Inferior parietal cortex (tissue), 1 donor: ENCODE measurements at regions not wholly inside any gene's neighbourhood (a gene's known extent, or its start where the extent isn't known, plus 50 kb on each side); places are given as distances from the start of the nearest gene placed in this dataset.
A peak's percentile ranks its signal among the peaks of the same experiment; 100 is the strongest.

Experiments
- DNase-seq: peaks from one replicate; pipeline ENCODE4 v3.0.0-alpha.2; 2016; ENCODE audit errors: extremely low spot score

DNA sequence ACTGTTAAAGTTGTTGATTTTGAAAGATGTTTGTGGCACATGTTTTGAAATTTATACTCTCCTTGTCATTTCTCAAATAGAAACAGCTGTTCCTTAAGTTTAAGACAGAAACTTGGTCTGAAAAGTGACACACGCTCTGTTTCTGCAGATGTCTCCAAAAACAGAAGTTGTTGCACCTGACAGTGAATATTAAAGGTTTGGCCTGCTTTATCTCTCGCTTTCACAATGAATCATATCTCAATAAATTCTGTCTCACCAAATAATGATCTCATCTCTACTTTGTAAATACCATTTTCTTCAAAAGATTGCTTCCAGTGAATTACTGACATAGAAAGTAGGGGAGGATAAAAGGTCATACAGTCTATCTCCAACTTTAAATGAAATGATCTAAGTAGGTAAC, 294.9 kb upstream of the SYT4 start:
- DNase-seq, result no peak

DNA sequence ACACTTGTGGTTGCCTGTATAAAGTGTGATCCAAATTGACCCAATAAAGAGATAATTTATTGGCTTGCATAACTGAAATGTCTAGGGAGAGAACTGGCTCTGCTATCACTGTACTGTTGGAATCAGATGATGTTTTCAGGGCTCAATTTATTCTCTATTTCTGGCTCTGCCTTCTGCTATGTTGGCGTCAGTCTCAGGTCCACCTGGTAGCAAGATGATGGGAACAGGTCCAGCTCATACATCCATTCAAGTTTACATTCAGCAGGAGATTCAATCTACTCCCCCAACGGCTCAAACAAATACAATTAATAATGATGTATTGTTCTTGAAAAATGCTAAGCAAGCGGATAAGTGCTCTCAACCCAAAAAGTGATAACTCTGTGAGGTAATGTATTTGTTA, 297.7 kb upstream of the SYT4 start:
- no peak for DNase-seq

DNA sequence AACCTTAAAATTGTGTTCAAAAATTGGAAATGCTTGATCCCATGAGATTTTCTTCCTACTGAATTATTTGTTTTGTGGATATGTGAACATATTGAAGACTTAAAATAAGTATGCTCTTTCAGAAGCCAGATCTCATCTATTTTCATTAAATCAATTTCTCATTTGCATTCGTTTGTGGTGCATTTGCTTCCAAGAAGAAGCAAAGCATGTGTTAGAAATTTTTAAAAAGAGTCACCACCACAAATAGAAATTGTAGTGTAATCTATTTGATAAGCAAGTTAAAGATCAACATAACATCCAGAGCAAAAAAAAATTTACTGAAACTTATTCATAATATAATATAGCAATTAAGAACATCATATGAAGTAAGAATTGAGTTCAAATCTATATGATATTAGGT, 300.9 kb upstream of the SYT4 start:
- DNase-seq, result no peak

DNA sequence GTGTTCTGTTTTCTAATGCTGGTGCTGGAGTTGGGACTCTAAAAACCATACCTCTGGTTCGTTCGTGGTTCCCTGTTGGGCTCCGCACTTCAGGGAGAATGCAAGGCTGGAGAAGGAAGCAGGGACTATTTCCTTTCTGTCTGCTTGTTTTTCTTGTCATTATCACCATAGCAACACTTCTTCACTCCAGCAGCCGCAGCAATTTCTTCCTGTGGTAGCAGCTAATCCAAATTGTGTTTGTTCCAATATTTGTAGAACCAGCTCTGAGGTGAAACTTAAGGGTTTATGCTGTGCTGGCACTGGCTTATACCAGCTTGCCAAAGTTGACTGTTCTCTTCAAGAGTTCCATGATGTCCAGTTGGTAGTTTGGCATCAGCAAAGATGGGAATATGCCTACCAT, 301.4 kb upstream of the SYT4 start:
- DNase-seq, result no peak

DNA sequence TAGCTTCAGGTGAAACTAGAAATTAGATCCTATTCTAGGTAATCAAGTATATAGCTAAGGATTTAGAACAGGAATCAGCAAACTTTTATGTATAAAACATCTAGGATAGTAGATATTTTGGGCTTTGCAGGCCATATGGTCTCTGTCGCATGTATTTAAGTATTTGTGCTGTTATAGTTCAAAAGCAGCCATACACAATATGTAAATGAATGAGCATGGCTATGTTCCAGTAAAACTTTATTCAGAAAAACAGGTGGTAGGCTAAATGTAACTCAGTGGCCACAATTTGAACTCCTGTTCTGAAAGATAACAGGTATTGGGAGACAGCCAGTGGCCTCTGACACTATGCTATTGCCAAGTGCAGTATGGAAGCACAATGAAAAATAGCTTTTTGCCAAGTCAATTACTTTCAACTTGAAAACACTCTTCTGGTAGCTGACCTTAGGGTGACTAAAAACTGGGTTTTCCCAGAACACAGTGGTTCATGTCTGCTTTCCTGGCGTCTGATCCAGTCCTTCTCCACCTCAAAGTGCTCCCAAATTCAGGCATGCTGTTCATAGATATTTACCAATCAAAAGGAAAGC, 304.7 kb upstream of the SYT4 start:
- DNase-seq, result no peak

DNA sequence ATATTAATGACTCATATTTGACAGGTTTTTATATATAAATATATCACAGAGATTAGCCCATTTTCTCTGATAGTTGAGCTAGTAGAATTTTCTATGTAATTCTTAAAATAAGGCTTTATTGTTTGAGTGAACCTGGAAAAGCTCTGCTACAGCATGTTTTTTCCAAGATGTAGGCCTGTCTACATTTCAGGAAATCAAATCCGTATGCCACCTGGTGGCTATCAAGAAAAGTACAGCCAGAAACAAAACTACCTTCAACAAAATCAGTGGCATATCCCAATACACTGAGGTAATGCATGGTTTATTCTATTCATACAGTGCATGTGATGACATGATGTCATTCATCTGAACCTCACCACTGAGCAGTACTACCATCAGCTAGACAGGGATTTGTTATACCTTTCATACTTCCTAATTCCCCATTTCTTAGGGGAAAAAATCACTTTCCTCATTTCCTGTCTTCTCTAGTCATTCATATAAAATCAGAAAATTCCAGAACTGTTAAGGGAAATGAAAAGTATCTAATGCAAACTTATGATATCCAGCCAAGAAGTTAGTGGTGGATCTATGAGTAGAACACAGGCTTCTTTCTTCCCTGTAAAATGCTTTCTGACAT, 310.4 kb upstream of the SYT4 start:
- peak; percentile 78 for DNase-seq

DNA sequence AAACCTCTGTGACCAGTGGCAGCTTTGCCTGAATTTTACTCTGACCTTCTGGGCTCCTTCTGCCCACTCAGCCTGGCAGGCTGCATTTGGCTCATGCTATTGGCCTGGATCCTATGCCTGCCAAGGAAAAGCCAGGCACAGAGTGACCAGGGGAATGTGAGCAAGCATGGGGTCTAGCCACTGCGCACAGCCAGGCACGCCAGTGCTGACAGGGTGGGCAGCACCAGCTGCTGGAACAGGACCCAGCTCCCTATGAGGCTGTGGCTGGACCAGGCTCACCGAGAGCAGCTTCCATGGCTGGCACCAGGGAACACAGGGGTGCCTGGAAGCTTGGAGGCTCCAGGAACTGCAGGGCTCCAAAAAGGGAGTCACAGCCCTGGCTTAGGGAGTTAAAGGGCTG, 311.5 kb upstream of the SYT4 start:
- DNase-seq, result no peak

DNA sequence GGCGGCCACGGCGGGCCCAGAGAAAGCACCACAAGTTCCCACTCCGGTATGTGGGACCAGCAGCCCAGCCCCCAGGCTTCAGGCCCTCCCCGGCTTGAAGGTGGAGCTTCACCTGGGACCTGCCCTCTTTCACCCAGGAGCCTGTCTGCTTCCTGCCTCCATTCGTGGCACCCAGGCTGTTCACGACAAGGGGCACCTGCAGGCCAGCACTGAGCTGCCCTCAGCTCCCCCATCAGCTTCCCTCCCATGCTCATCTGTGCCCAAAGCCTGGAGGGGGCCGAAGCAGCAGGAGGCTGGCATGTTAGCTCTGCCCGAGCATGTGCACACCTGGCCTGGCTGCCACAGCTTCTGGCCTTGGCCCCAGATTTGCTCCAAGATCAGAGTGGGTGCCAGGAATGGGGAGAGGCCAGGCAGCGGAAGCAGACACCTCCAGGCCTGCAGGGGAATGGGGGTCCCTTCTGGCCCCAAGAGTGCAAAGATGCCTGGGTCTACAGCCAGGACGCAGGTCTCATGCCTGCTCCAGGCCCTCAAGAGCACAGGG, 312.4 kb upstream of the SYT4 start:
- DNase-seq, result no peak

DNA sequence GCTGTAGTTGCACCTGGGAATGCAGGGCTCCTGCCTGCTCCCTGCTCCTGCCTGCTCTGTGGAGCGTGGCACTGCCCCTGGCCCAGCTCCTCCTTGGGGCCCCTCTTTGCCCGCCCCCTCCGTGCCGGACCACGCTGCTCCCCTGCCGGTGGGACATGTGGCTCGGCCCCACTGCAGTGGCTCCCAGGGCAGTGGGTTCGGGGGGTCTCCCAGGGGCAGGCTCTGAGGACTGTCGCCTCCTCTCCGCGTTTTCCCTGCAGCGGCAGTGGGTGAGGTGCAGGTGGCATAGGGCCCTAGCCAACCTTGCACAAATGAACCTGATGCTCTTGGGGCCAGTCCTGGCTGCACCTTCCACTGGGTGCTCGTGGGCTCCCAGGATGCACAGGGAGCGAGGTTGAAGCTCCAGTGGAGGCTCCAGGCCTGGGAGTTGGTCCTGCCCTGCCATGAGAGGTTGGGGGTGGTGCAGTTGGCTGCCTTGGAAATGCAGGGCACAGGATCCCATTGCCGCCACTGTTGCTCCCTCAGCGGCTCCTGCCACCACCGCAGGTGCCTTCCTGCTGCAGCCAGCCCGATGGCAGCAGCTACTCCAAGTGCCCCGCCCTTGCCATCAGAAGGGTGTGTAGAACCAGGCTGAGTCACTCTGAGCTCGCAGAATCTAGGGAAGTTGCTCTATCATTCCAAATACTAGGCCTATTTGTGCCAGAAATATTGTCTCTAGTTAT, 313.1 kb upstream of the SYT4 start:
- DNase-seq, result no peak

DNA sequence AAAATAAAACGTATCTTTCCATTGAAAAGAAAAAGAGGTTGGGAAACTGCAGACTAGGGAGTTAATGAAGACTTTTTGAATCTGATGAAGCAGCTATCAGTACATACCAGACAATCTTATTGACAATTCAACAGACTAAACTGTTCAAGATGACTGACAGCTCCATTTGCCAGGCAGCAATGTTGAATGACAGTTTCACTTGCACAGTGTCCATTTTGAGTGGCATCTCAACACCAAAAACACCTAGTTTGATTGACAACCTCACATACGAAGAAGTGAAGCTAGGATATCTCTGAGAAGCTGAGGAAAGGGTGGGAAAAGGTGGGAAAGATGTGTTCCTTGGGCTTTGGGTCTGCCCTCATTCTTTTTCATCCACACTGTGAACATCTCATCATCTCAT, 315.0 kb upstream of the SYT4 start:
- no peak for DNase-seq

DNA sequence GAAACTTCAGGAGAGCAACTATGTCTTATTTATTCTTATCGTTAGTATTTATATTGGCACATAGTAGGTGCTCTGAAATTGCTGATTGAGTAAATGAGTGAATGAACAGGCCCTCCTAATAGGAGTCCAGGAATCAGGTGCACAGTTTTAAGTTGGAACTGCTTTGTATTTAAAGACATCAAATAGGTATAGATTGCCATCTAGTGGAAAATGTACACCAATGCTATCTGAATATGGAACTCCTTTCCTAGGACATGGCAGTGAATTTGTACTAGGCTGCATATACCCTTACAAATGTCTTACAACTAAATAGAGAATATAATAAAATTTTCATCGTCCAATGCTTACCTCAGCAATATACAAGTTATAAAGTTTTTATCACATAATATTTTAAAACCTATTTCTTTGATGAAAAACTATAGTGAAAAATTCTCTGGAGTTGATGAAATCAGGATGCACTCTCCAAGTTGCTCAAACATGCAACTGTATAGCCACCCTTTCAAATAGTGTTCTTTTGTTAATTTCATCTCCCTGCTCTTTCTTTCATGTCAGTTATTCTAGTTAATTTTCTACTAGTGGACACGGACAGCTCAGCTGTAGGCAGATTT, 318.9 kb upstream of the SYT4 start:
- DNase-seq, result peak; percentile 51

DNA sequence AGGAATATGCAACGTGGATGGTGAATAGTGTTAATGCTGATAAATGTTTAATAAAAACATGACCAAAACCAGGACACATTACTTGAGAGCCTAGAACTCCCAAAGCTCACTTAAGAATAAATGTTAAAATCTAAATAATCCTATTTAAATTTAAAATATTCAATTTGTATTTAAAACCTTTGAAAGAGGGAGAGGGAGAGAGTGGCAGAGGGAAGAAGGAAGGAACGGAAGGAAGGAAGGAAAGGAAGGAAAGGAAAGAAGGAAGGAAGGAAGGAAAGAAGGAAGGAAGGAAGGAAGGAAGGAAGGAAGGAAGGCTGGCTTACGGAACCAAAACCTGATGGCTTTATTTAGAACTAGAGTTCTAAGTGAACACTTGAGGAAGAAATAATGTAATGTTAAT, 324.1 kb upstream of the SYT4 start:
- no peak for DNase-seq

DNA sequence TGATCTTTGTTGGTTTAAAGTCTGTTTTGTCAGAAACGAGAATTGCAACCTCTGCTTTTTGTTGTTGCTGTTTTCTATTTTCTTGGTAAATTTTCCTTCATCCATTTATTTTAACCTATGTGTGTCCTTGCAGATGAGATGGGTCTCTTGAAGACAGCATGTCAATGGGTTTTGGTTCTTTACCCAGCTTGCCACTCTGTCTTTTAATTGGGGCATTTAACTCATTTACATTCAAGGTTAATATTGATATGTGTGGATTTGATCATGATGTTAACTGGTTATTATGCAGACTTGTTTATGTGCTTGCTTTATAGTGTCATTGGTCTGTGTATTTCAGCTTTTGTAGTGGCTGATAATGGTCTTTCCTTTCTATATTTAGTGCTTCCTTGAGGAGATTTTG, 327.9 kb upstream of the SYT4 start:
- DNase-seq, result no peak

DNA sequence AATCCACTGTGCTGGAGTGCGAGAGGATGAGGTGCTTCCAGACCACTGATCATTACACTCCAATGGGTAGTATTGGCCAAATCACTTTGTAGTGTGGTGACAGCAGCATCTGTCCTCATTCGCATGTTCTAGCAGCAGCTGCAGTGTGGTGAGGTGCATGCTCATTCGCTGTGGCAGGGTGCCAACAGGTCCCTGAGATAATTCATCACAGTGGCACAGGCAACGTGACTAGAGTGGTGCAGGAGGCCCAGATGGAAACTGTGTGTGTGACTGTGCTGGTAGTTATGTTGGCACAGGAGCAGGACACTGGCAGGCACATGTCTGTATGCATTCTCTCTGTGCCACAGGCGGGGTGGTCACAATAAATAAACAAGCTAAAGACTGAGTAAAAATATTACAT, 329.5 kb upstream of the SYT4 start:
- no peak for DNase-seq

DNA sequence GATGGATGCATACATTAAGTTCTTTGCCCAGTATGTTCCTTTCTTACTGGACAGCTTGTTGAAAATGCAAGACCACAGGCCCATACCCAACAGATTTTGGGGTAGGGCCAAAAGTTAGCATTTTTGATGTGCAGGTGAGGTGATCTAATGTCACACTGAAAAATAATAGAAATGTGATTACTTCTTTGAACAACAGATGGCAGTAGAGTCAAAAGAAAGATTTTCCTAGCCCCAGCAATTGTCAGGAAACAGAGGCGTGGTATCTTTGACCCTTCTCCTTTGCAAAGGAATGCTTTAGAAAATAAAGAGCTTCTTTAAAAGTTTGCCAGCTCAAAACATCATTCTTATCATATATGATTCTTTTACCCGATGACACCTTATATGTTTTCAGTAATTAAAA, 343.6 kb upstream of the SYT4 start:
- peak; percentile 69 for DNase-seq

DNA sequence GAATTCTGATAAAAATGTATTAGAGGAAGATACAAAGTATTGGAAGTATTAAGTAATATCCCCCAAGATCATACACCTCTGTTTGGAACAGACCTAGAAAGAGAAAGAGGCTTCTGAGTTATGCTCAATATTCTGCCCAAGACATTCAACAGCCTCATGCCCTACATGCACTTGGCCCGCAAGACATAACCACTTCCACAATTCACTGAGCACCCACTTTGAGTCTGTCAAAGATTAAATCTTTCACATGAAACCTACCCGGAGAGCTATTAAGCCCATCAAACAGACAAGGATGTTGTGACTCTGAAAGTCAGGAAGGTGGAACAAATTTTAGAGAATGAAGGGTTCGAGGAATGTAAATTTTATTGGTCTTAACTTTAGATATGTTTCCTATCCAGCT, 344.7 kb upstream of the SYT4 start:
- DNase-seq, result no peak

DNA sequence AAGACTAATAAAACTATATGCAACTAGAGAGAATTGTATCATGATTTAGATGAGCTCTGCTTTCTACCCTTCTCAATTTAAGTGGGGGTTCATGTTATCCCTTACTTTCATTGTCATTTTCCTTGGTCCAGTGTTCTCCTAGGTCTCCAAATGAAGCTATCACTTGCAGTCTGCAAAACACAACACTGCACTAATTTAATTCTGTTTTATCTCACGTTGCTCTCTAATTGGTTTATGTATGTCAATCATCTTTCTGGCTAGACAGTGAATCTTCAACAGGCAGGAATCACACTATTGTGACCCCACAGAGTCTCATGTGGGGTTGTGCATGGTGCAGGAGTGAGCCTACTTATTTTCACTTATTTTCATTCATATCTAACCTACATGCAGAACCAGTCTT, 348.3 kb upstream of the SYT4 start:
- DNase-seq, result no peak

DNA sequence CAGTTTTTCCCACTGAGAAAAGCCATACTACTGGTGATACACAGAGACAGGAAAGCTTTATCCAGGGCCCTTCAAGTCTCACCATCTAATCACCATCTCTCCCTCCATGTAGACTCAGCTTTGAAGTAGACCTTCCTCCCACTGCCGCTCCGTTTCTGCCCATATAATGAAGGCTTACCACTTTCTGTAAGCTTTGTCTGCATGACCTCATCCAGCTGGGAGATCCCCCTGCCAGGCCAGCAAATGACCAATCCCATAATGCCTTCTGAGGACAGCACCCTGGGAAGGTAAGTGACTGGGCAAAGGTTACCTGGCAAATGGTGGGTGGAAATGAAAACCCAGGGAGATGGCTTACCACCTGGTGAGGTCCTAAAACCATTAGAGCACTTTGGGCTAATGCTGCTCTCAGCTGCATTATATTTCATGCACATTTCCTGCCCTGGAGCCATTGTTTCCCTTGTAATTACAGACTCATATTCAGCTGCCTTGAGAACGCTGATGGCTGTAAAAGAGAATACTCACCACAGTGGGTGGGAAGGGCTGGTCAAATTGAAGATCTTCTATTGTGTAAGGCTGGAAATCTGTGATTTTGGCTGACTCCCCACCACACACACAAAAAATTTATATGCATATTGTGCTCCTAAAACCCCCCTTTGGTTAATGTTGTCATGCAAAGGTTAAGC, 350.7 kb upstream of the SYT4 start:
- no peak for DNase-seq

DNA sequence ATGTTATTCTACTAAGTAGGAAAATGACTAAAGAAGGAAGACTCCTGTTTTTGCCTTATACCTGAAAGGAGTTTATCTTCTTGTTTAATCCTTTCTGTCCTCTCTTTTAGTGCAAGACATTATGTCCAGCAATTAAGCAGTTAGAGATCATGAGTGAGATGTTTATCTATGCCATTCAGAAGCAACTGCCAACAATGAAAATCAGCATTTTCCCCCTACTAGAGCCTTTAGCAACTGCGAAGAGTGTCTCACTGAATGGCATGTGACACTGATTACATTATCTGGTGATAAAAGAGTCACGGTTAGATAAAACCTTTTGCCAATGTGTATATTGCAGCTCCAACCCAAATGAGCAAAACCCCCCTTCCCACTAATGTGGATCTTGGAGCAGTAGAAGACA, 357.7 kb upstream of the SYT4 start:
- DNase-seq, result no peak

DNA sequence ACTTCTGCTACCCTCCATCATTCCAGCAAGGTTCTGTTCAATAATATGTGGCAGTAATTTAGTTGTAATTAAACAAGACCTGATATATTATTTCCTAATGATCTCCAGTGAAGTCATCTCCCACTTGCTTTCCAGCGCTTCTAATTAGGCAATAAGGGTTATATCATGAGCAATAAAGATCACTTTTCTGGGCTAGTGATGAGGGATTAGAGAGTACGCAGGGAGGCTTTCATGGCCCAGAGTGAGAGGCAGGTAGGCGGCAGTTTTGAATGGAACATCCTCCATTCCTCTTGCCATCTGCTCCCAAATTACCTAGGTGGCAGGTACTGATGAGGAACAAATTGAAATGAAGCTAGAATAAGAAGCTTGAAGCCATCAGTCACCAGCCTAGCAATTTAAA, 358.1 kb upstream of the SYT4 start:
- DNase-seq, result no peak

DNA sequence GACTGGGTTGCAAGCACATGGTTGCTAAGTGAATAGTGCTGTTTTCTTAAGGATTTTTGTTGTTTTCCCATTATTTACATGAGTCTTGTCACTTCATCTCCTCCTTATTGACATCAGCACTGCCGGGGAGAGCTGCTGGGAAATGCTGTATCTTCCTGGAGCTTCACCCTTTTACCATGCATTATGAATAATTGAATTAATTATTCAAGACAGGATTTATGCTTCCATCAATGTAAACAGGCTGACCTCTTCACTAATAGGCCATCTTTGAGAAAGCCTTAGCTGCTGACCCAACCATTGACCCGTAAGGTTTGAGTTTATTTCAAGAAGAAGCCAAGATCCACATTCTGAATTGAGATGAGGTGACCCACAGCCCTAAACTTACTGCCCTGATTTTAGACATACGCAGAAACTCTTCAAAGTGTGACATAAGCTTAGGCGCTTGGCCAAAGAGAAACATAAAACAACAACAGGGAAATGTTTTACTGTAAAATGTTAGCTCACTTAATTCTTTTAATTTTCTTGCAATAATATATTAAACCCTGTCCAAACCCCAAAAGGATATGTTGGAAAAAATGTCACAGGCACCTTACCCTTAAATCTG, 365.5 kb upstream of the SYT4 start:
- no peak for DNase-seq

DNA sequence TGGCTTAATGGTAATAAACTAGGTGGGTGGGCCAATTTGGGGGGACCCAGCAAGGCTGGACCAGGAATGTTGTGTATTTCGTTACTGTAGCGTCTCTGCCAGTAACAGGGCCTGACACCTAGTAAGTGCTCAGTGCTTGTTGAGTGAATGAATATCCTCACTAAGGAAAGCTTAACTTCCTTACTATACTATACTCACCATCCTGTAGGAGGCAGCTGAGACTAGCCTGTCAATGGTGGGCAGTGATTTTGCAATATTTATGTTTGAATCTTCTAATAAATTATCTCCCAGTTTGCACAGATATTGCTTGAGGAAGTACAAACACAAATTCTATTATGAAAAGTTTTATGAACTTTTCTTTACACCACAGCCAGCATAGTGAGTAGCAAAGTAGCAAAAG, 370.7 kb upstream of the SYT4 start:
- no peak for DNase-seq
